MM.1S (cell line): ENCODE measurements at regions not wholly inside any gene's neighbourhood (a gene's known extent, or its start where the extent isn't known, plus 50 kb on each side); places are given as distances from the start of the nearest gene placed in this dataset.

Source experiments
- EZH2 ChIP-seq: fragments of 300-600 bp; sonication (generic); optimal IDR thresholded peaks from 2 replicates; pipeline ENCODE3; 2017; ENCODE audit warnings: low read depth, mild to moderate bottlenecking, antibody characterized with exemption, low read length, mixed read lengths
- EZH2phosphoT487 ChIP-seq: fragments of 300-600 bp; sonication (generic); IDR thresholded peaks from 2 replicates; pipeline ENCODE4 v1.6.1; 2018; ENCODE audit warnings: antibody characterized with exemption, low read length
- TF ChIP-seq, protein P1 (sequence below): fragments of 300-600 bp; sonication (generic); IDR thresholded peaks from 2 replicates; pipeline ENCODE4 v1.5.1; 2016; ENCODE audit warnings: antibody characterized with exemption, low read length, mixed read lengths

DNA sequence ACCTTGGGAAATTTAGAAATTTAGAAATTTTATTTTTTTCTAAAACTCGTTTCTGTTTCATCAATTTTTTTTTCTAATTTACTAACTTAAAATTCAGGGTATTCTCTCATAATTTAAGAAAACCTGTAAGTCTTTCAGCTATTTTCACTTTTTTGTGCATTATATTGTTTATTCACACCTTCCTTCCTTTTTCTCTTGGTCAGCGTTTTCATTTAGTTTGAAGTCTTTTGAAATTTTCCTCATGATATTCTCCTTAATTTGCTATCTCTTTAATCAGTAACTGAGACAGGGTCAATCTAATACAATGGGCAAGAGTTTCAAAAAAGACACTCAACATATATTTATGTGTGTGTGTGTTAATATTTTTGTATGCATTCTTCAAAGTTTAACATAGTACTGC is 50.5 kb upstream of the MSTN start:
- TF ChIP-seq, protein P1, sequence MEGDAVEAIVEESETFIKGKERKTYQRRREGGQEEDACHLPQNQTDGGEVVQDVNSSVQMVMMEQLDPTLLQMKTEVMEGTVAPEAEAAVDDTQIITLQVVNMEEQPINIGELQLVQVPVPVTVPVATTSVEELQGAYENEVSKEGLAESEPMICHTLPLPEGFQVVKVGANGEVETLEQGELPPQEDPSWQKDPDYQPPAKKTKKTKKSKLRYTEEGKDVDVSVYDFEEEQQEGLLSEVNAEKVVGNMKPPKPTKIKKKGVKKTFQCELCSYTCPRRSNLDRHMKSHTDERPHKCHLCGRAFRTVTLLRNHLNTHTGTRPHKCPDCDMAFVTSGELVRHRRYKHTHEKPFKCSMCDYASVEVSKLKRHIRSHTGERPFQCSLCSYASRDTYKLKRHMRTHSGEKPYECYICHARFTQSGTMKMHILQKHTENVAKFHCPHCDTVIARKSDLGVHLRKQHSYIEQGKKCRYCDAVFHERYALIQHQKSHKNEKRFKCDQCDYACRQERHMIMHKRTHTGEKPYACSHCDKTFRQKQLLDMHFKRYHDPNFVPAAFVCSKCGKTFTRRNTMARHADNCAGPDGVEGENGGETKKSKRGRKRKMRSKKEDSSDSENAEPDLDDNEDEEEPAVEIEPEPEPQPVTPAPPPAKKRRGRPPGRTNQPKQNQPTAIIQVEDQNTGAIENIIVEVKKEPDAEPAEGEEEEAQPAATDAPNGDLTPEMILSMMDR = no peak
- TF ChIP-seq EZH2phosphoT487 = no peak
- no peak for TF ChIP-seq EZH2
